NCI-H748 (cell line): ENCODE measurements at regions not wholly inside any gene's neighbourhood (a gene's known extent, or its start where the extent isn't known, plus 50 kb on each side); places are given as distances from the start of the nearest gene placed in this dataset.
A peak's percentile ranks its signal among the peaks of the same experiment; 100 is the strongest.
"Not testable (repeated sequence)": the region's sequence is repeated elsewhere in the genome, so short reads cannot be mapped to it uniquely, and the experiment has no call there.

Source experiments
- DNase-seq: peaks from one replicate; lab custom pipeline; 2025; ENCODE audit not compliant: unreplicated experiment; lab: John Stamatoyannopoulos, UW

DNA sequence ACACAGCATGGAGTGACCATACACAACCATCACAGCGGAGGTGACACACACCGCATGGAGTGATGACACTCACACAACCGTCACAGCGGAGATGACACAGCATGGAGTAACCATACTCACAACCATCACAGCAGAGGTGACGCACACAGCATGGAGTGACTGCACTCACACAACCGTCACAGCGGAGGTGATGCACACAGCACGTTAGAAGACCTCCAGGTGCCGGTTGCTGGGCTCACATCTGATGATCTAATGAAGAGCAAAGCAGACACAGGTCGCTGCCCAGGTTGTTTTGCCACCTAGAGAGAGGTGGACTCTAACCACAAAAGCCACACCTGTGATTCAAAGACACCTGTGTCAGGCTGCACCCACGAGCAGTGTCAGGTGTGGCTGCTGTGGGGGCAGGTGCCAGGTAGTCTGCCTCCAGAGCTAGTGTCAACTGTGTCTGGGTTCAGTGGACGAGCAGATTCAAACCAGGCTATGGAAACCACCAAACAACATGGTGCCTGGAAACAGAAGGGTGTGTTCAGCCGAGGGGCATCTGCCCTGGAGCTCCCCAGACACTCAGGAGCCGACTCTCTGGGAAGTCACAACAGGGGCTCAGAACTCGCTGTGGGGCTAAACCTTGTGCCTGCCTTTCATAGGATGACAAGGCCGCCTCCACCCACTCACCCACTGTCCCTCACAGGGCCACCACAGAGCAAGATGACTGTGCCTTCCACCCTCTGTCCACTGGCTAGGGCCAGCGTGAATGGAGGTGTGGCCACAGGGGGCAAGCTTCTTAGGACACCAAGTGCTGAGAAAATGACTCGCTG lies 608.2 kb downstream of the TBC1D22A start:
- DNase-seq = peak; percentile 25

DNA sequence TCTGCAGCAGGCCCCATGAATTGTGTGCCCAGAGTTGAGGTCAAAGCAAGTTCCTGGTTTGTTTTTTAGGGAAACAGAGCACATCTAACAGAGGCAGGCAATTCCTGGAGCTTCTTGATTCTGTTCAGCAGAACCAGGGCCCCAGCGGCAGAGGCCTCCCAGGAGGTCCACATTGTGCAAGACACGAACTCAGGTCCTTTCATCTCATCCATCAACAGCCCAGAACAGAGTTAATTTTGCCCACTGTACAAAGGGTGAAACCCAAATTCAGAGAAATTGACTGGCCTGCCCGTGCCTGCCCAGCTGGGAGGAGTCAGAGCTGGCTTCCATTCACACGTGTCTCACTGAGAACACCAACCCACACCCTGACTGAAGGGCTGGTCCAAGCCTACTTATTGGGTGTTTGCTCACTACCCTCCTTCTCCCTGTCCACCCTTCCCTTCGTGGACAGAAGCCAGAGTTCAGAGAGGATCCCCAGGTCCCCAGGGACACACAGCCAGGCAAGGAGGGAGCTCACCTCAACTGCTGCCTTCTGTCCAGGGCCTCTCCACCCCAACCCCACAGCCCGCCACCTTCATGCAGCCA lies 607.1 kb downstream of the TBC1D22A start:
- no peak for DNase-seq

DNA sequence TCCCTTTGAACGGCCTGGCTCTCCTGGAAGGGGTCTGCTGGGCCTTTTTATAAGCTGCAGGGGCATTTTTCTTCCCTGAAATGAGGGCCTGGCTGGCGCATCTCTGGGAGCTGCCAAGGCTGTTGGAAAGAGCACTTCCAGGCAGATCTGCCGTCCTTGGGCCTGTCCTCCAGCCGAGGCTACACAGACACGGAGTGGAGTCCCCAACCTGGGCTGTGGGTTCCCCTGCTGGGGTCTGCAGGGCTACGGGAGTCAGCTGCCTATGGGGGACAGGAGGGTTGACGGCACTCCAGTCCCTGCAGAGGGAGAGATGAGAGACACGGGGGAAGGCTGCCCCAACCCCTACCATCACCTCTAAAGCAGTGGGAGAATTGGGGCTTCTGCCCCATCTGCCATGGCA lies 606.6 kb downstream of the TBC1D22A start:
- no peak for DNase-seq

DNA sequence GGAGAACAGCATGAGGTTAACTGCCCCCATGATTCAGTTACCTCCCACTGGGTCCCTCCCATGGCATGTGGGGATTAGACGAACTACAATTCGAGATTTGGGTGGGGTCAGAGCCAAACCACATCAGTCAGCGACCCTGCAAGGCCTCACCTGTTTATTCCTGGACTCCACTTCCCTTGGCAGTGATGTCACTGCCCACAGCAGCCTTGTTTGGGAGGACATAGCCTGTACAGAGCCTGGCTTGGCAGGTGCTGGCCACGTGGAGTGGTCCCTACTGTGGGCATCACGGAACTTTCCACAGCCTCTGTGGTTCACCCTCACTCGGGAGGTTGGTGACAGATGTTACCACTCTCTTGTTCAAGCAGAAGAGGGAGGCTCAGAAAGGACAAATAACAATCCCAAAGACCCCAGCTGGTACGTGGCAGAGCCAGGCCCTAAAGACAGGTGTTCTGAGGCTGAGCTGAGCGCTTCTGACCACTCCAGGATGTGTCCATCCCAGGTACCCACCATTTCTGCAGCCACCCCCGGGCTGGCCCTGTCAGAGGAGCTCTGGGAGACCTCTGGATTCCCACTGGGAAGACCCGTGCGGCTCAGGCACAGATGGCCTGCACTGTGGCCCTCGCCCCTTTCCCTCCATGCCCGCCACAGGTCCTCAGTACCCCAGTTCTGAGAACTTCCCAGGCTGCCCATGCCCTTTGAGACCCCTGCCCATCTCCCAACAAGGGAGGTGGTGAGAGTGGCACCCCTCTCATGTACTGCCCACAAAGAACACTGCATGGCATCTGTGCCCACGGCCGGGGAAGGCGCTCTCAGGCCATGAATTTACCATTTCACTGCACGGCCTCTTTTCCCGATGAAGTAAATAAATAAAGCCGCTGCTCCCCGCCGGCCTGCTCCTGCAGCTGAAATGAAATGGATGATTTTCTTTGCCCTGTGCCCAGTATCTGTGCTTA lies 605.8 kb downstream of the TBC1D22A start:
- no peak for DNase-seq

DNA sequence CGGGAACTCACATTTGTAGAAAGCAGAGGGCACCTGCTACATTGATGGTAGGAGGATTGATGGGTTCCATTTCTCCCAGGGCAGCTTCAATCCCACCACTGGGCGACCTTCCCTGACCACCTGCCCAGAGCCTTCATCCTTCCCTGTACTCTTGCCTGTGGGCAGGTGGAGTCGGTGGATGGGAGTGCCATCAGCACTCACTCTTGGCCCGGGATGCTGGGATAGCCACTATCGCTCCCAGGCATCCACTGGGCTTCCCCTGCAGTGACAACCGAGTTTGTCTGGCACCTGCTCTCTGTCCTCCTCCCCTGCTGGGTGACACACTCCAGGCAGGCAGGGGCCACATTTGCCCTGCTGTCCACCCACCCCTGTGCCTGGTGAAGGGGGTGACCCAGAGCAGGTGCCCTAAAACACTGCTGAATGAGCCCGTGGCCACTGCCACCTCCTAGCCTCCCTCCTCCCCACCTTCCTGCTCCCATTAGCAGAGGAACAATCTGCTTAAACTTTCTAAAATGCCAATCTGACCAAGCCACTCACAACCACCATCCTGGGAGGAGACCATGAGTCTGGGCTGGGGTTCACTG lies 604.7 kb downstream of the TBC1D22A start:
- no peak for DNase-seq

DNA sequence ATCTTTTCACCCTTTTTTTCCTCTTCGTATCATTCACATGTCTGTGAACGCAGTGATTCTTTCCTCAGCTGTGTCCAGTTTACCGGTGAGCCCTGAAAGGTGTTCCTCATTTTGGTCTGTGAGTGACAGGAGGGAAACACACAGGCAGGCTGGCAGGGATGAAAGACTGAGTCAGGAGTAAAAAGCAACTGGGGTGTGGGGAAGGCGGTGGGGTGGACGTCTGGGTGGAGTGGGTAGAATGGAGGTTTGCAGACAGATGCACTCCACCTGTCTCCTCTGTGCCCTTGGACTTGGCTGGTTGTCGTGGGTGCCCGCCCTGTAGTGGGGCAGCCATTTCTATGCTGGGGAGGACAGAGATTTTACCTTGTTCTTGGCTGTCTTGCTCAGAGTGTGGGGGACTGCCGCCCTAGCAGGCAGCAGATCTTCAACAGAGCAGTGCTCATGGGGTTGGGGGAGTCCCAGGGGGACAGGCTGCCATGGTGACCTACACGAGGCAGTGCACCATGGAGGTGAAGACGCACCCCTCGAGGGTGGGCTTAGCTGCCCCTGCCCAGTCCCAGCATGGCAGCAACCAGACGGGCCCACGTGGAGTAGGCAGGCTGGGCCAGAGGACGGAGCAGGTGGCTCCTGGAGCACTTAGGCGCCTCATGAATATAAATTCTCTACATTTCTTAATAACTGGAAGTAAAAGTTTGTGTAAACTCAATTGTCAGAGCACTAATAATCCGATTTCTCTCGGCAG lies 603.7 kb downstream of the TBC1D22A start:
- no peak for DNase-seq

DNA sequence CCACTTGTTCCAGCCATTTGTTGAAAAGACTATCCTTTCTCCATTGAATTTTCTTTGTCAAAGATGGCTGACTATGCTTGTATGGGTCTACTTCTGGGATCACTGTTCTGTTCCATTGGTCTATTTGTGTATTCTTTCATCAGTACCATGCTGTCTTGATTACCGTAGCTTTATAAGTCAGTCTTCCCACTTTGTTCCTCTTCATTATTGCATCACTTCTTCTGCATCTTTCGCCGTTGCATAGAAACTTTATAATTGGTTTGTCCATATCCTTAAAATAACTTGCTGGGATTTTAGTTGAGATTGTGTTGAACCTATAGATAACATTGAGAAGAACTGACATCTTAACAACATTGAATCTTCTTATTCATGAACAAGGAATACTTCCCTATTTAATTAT lies 598.8 kb downstream of the TBC1D22A start:
- DNase-seq = no peak

DNA sequence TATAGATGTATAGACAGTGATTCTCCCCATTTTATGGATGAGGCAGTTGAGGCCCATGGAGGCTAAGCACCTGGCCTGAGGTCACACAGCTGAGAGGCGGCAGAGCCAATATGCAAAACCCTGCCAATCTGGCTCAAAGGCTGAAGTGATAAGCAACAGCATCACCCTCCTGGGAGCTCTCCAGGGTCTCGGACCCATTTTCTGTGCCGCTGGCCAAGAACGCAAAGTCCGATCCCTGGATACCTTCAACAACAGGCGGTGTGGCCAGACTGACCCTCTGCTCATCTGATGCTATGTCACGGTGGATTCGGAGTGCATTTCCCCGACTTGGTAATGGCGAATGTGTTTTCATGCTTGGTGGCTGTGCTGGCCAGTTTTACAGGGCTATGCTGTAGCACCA lies 595.0 kb downstream of the TBC1D22A start:
- no peak for DNase-seq

DNA sequence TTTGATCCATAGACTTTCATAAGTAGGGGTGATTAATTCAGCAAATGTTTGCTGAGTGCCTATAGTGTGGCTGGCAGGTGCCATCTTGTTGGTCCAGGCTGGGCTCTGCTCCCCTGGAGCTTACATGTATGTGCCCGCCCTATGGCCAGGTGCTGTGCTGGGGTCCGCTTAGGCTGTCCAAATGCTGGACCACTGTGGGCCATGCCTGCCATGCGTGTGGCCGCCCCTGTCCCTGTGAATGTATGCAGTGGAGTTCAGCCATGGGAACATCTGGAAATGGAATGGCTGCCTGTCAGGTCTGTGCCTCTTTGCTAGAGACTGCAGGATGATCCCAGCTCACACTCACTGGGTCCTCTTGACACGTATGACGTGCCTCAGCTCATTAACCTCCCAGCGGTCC lies 594.6 kb downstream of the TBC1D22A start:
- no peak for DNase-seq

DNA sequence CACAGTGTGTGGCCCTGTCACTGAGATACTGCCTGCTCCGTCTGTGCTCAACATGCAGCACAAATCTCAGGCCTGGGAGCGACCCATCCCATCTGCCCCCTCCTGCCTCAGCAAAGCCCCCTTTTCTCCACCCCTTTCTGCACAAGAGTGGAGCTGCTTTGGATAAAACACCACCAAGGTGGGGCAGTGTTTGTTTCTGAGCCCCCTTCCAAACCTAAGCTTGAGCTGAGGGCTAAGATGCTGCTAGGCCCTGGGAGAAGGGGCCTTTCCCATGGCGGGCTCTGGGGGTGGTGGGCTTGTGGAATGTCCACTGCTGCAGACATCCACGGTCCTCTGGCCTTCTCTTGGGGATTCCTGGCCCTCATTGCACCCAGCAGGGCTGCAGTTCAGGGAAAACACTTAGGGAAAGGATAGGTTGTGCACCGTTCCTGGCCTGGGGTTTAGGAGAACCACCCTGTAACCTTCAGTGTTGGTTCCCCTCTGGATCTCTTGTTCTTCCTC lies 594.1 kb downstream of the TBC1D22A start:
- DNase-seq = no peak

DNA sequence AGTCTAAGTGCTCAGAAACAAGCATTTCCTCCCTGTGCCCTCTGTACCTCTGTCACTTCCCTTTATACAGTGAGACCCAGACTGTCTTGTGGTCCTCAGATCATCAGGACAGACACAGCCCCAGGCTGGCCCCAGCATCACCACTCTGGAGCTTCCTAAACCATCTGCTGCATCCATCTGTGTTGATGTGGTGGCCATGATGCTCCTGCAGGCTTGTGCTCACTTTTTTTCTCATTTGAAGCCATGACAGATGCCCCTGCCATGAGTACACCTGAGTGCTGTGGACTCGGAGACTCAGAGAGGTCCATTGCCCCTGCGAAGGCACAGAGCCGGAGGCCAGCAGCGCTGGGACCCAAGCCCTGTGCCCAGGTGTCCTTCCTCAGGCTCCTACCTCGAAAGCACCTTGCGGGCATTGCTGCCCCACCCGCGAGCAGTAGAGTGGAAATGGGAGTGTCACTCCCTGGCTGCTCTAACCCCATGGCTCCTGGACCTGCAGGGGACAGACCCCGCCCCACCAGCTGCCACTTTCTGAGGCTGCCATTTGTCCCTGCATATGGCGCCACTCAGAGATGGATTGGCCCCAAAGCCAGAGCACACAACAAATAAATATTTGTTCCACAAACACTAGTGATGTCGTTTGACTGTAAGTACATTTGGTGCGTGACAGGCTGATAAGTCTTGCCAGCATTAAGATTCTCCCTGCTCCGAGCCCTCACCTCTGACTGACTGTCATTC lies 593.5 kb downstream of the TBC1D22A start:
- peak; percentile 24 for DNase-seq

DNA sequence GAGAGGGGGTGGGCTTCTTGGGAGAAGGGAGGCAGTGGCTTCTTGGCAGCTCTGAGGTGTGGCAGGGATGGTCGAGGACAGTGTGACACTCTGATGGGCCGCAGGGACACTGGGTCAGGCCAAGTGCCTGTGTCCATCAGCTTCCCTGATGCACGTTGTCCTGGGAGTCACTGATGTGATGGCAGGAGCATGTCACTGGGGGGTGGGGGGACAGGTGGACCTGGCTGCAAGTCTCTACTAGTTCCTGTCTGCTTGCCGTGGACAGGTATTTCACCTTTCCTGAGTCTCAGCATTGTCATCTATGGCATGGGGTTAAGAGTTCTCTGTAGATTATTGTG lies 592.9 kb downstream of the TBC1D22A start:
- DNase-seq = no peak

DNA sequence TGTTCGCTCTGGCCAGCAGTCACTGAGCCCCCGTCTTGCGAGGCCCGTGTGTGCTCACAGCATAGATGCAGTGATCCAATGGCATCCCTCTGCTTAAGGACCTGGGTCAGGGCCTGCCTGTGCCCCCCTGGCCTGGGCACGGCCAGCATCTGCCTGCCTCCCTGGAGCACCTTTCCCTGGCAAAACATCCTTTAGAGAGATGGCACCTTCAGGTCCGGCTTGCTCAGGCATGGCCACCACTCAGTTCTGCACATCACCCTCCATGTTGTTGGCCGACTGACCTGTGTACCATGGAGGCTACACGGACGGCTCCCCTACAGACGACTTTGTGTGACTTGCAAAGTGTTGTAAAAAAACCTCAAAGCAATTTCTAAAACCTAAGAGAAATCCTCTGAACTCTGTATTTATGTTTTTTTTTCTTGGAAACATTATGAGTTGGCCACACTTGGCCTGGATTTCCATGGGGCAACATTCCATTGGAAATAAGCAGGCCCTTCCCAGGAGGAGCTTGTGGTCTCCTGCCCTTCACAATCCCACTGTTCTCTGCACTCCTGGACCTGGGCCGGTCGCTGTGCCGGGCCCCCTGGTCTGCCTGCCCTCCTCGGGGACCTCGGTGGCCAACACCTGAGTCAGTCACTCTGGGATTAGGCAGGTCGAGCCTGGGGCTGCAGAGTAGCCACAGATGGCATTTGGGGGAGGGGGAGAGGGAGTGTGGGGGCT lies 592.4 kb downstream of the TBC1D22A start:
- no peak for DNase-seq

DNA sequence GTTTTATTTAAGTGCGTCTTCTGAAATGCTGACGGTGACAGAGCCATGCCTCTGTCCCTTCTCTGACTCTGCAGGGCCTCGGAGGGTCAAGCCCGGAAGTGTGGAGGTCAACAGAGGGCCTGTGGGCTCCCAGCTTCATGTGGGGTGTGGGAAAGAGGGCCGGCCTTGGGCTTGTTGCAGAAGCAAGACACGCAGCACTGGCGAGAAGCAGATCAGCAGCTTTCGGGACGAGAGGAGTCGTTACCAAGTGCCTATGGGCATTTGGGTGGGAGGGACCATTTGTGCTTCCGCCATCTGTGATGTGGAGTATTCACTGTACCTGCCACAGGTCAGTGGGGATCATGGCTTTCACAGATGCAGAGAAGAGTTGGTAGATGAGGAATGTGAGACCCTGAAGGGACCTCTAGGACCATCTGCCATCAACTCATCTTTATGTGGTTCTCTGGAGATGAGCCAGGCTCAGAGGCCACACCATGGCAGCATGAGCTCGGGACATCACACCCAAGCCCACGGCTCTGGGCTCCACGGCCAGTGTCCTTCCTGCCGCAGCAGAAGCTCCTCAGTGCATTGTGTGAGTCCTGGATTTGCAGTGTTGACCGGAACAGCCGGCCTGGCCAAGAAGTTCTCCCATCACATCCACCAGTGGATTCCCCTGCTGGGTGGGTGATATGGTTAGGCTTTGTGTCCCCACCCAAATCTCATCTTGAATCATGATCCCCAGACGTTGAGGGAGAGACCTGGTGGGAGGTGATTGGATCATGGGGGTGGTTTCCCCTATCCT lies 590.7 kb downstream of the TBC1D22A start:
- no peak for DNase-seq

DNA sequence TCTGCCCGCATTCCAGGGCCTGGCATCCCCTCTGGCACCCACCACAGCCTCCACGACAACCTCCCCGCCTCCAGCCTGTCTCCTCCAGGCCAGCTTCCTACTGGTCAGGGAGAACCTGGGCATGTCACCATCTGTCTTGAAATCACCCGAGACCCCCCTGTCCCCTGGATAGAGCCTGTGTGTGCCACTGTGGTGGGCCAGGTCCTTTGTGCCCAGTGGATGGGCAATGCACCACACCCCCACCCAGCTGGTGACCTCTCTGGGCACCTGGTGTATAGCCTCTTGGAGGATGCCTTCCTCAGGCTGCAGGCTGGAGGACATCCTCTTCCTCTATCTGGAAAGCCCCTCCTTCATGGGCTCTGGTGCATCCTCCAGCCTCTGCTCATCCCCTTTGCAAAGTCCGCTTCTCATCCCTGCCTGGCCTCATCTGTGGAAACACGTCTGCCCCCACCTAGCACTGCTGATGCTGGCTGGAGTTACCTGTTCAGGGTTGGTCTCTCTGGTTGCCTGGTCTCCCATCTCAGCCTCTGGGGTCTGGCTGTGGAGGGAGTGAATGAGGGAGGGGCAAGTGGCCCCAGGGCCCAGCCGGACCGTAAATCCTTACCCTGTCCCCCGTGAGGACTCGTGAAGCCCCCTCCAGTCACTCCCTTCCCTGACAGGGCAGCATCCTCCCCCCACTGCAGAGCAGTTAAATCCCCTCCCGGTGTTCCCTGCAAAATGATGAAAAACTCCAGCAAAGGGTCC lies 589.6 kb downstream of the TBC1D22A start:
- DNase-seq = no peak

DNA sequence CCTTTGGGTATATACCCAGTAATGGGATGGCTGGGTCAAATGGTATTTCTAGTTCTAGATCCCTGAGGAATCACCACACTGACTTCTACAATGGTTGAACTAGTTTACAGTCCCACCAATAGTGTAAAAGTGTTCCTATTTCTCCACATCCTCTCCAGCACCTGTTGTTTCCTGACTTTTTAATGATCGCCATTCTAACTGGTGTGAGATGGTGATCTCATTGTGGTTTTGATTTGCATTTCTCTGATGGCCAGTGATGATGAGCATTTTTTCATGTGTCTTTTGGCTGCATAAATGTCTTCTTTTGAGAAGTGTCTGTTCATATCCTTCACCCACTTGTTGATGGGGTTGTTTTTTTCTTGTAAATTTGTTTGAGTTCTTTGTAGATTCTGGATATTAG lies 583.8 kb downstream of the TBC1D22A start:
- not testable (repeated sequence) for DNase-seq

DNA sequence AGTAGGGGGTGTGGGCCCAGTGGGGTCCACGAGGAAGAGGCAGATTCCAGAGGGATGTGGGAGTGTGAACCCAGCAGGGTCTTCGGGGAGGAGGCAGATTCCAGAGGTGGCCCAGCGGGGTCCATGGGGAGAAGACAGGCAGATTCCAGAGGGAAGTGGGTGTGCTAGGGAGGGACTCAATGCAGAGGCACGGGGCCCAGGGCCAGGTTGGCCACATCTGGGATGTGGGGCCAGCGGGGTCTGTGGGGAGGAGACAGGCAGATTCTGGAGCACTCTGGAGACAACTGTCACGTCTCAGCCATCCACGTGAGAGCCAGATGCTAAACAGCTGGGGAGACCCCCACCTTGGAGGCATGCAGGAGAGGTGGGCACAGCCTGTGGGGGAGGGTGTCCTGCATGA lies 582.6 kb downstream of the TBC1D22A start:
- DNase-seq = no peak

DNA sequence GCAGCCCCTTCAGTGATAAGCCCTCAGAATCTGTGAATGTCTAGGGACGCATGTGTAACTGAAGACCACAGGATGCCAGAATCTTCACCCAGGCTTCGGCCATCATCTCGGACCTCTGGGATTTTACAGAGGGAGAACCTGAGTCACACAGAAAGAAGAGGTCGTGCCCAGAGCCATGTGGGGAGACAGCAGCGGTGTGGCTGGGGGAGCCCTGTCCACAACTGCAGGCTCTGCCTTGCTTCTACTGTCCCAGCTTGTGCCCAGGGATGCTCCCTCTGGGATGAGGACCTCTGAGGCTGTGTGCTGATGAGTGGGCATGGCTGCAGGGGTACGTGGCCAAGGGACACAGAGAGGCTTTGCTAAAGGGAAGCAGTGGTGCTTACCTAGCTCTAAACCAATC lies 582.0 kb downstream of the TBC1D22A start:
- DNase-seq = no peak
